AG09319 (cell line): ENCODE measurements at regions not wholly inside any gene's neighbourhood (a gene's known extent, or its start where the extent isn't known, plus 50 kb on each side); places are given as distances from the start of the nearest gene placed in this dataset.
A peak's percentile ranks its signal among the peaks of the same experiment; 100 is the strongest.

Experiments used
- DNase-seq: peaks from one replicate; pipeline ENCODE4 v3.0.0-alpha.2; 2010; ENCODE audit warnings: low read depth; ENCODE audit errors: extremely low read depth
- CTCF ChIP-seq: IDR thresholded peaks from 2 replicates; pipeline ENCODE4 v1.5.1; 2011; ENCODE audit warnings: low read depth, mild to moderate bottlenecking, inconsistent platforms, low read length, moderate library complexity

GRCh38 chr7:25809441-25809840 is 342.6 kb upstream of the NFE2L3 start:
- TF ChIP-seq CTCF: no peak
- no peak for DNase-seq

DNA sequence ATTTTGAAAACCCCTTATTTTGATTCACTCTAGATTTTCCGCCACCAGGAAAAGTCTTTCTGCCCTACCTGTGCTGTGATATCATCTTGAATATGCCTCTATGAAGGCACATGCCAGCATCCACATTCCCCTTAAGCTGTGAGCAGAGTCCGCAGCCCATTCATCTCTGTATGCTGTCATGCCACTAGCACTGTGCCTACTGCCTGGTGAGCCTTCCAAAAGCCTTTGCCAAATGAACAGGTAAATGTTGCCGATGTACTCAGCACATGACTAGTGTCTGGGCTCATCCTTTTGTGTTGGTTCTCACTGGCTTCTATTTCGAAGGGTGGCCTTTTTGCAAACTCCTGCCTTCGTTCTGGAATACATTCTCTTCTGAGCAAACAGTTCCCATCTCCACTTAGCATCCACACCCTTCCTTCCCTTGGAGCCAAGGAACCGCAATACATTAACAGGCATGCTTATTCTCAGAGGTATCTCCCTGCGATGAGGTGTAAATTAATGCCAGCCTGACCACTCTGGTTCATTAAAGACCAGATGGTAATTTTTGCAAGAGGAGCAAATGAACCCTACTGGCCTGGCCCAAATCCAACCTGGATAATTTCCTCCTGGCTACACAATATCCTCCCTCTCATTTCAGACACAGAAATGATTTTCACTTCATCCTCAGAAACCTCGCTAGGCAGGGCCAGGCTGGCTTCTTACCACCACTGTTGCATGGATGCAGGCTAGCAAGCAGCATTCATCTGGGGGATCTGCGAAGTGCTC is 339.7 kb upstream of the NFE2L3 start:
- no peak for TF ChIP-seq CTCF
- DNase-seq: no peak

DNA sequence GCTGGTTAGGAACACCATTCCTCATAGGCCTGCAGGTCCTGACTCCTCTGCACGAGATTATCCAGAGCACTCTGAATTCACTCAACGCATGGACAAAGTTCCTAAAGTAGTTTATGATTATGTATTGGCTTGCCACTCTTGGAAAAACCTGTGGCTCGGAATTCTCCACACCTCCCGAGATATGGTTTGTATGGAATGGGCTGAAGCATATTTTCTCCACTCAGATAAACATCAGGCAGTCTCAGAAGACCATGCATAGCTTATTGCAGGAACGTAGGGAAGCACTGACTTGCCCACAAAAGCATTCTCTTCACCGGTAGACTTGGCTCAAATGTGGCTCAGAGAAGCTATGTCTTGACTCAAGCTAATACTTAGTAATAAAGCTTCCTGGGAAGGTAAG is 338.6 kb upstream of the NFE2L3 start:
- DNase-seq: no peak
- no peak for TF ChIP-seq CTCF

- no peak for DNase-seq
- no peak for TF ChIP-seq CTCF
Measured at GRCh38 chr7:25815711-25816110, 336.3 kb upstream of the NFE2L3 start.

GRCh38 chr7:25820432-25821040 is 331.5 kb upstream of the NFE2L3 start:
- TF ChIP-seq CTCF: peak; percentile 17
- no peak for DNase-seq

GRCh38 chr7:25821225-25821624 is 330.8 kb upstream of the NFE2L3 start:
- no peak for TF ChIP-seq CTCF
- DNase-seq: no peak

- no peak for TF ChIP-seq CTCF
- DNase-seq: no peak
Measured at GRCh38 chr7:25822823-25823222, 329.2 kb upstream of the NFE2L3 start.
